ENCODE measurements at regions not wholly inside any gene's neighbourhood (a gene's known extent, or its start where the extent isn't known, plus 50 kb on each side); places are given as distances from the start of the nearest gene placed in this dataset.
A peak's percentile ranks its signal among the peaks of the same experiment; 100 is the strongest.

- Histone ChIP-seq H3K4me3 (no peak overlapping the region), H3K36me3 (no peaks in the 10 kb centered on the region), H3K27me3 (replicated peaks) (no peaks in the 10 kb centered on the region), H3K4me1 (replicated peaks) (no peaks in the 10 kb centered on the region), H3K9me3 (replicated peaks) (no peaks in the 10 kb centered on the region), H3K27ac (no peak overlapping the region)
- DNase-seq (ENCODE audit: low read depth in 1 of 2, low spot score in 2 of 2) = no peak
Observed at GRCh38 chr6:112774319-112774718, 427.2 kb downstream of the RFPL4B start.

- Histone ChIP-seq H3K4me1 (replicated peaks) (no peaks in the 10 kb centered on the region; the same call in 1 of the 2 replicates), H3K9me3 (replicated peaks) (no peaks in the 10 kb centered on the region), H3K27me3 (replicated peaks) (no peaks in the 10 kb centered on the region), H3K27ac (no peak overlapping the region), H3K4me3 (no peak overlapping the region), H3K36me3 (no peaks in the 10 kb centered on the region)
- peak; percentile 57 to 61 for DNase-seq (ENCODE audit: low read depth in 1 of 2, low spot score in 2 of 2)
Observed at GRCh38 chr6:112780498-112781096, 433.5 kb downstream of the RFPL4B start.

- no peaks in the 10 kb centered on the region for H3K9me3 ChIP-seq (replicated peaks)
- no peaks in the 10 kb centered on the region for H3K36me3 ChIP-seq
- H3K27ac ChIP-seq = no peak overlapping the region
- no peaks in the 10 kb centered on the region for H3K27me3 ChIP-seq (replicated peaks)
- no peaks in the 10 kb centered on the region; the same call in 1 of the 2 replicates for H3K4me1 ChIP-seq (replicated peaks)
- DNase-seq (ENCODE audit: low read depth in 1 of 2, low spot score in 2 of 2) = peak in 1 of 2 experiments; percentile 22
- H3K4me3 ChIP-seq = no peak overlapping the region
Observed at GRCh38 chr6:112781241-112781640, 434.1 kb downstream of the RFPL4B start.

GRCh38 chr6:112785408-112785807 lies 438.3 kb downstream of the RFPL4B start:
- no peaks in the 10 kb centered on the region; the same call in 1 of the 2 replicates for H3K4me1 ChIP-seq (replicated peaks)
- H3K27ac ChIP-seq = no peak overlapping the region
- H3K9me3 ChIP-seq (replicated peaks) = no peaks in the 10 kb centered on the region
- H3K36me3 ChIP-seq = no peaks in the 10 kb centered on the region
- no peak overlapping the region for H3K4me3 ChIP-seq
- no peak for DNase-seq (ENCODE audit: low read depth in 1 of 2, low spot score in 2 of 2)
- H3K27me3 ChIP-seq (replicated peaks) = no peaks in the 10 kb centered on the region

GRCh38 chr6:112786801-112787200 lies 439.7 kb downstream of the RFPL4B start:
- H3K27ac ChIP-seq = no peak overlapping the region
- no peaks in the 10 kb centered on the region for H3K36me3 ChIP-seq
- no peaks in the 10 kb centered on the region for H3K9me3 ChIP-seq (replicated peaks)
- no peak for DNase-seq (ENCODE audit: low read depth in 1 of 2, low spot score in 2 of 2)
- no peaks in the 10 kb centered on the region for H3K4me1 ChIP-seq (replicated peaks)
- no peak overlapping the region for H3K4me3 ChIP-seq
- no peaks in the 10 kb centered on the region for H3K27me3 ChIP-seq (replicated peaks)

GRCh38 chr6:112787371-112787770 lies 440.2 kb downstream of the RFPL4B start:
- H3K27ac ChIP-seq = no peak overlapping the region

GRCh38 chr6:112795316-112795715 lies 448.2 kb downstream of the RFPL4B start:
- no peaks in the 10 kb centered on the region for H3K4me1 ChIP-seq (replicated peaks)
- H3K9me3 ChIP-seq (replicated peaks) = no peaks in the 10 kb centered on the region; the same call in none of the 2 replicates
- H3K4me3 ChIP-seq = no peak overlapping the region
- H3K27me3 ChIP-seq (replicated peaks) = no peaks in the 10 kb centered on the region
- no peaks in the 10 kb centered on the region for H3K36me3 ChIP-seq
- H3K27ac ChIP-seq = no peak overlapping the region
- DNase-seq (ENCODE audit: low read depth in 1 of 2, low spot score in 2 of 2) = no peak

More at GRCh38 chr6:112787371-112787770, 440.2 kb downstream of the RFPL4B start:
- H3K27me3 ChIP-seq (replicated peaks) = no peaks in the 10 kb centered on the region
- no peaks in the 10 kb centered on the region for H3K4me1 ChIP-seq (replicated peaks)
- H3K9me3 ChIP-seq (replicated peaks) = no peaks in the 10 kb centered on the region
- H3K4me3 ChIP-seq = no peak overlapping the region
- no peak for DNase-seq (ENCODE audit: low read depth in 1 of 2, low spot score in 2 of 2)
- no peaks in the 10 kb centered on the region for H3K36me3 ChIP-seq

- no peaks in the 10 kb centered on the region for H3K27me3 ChIP-seq (replicated peaks)
- H3K4me3 ChIP-seq = no peak overlapping the region
- H3K27ac ChIP-seq = no peak overlapping the region
- H3K4me1 ChIP-seq (replicated peaks) = peaks cover 12% of the 10 kb centered on the region
- H3K36me3 ChIP-seq = no peaks in the 10 kb centered on the region
- DNase-seq (ENCODE audit: low read depth in 1 of 2, low spot score in 2 of 2) = no peak
- H3K9me3 ChIP-seq (replicated peaks) = no peaks in the 10 kb centered on the region; the same call in none of the 2 replicates
Observed at GRCh38 chr6:112796712-112797111, 449.6 kb downstream of the RFPL4B start.

- no peak overlapping the region for H3K27ac ChIP-seq
- DNase-seq (ENCODE audit: low read depth in 1 of 2, low spot score in 2 of 2) = no peak
- H3K27me3 ChIP-seq (replicated peaks) = no peaks in the 10 kb centered on the region
- H3K36me3 ChIP-seq = no peaks in the 10 kb centered on the region
- no peaks in the 10 kb centered on the region; the same call in 1 of the 2 replicates for H3K9me3 ChIP-seq (replicated peaks)
- H3K4me1 ChIP-seq (replicated peaks) = peaks cover 22% of the 10 kb centered on the region
- H3K4me3 ChIP-seq = no peak overlapping the region
Observed at GRCh38 chr6:112799889-112800288, 452.8 kb downstream of the RFPL4B start.

GRCh38 chr6:112800439-112800838 lies 453.3 kb downstream of the RFPL4B start:
- peak overlapping the region; percentile 82; the same call in 1 of the 2 replicates for H3K27ac ChIP-seq
- DNase-seq (ENCODE audit: low read depth in 1 of 2, low spot score in 2 of 2) = no peak

GRCh38 chr6:112800916-112801315 lies 453.8 kb downstream of the RFPL4B start:
- Histone ChIP-seq H3K27me3 (replicated peaks) (no peaks in the 10 kb centered on the region), H3K36me3 (no peaks in the 10 kb centered on the region), H3K9me3 (replicated peaks) (no peaks in the 10 kb centered on the region; the same call in 1 of the 2 replicates), H3K27ac (peak overlapping the region; percentile 82), H3K4me3 (no peak overlapping the region), H3K4me1 (replicated peaks) (peaks cover 22% of the 10 kb centered on the region)
- DNase-seq (ENCODE audit: low read depth in 1 of 2, low spot score in 2 of 2) = peak in 1 of 2 experiments; percentile 18

More at GRCh38 chr6:112800439-112800838, 453.3 kb downstream of the RFPL4B start:
- no peak overlapping the region for H3K4me3 ChIP-seq
- no peaks in the 10 kb centered on the region; the same call in 1 of the 2 replicates for H3K9me3 ChIP-seq (replicated peaks)
- peaks cover 22% of the 10 kb centered on the region for H3K4me1 ChIP-seq (replicated peaks)
- H3K36me3 ChIP-seq = no peaks in the 10 kb centered on the region
- no peaks in the 10 kb centered on the region for H3K27me3 ChIP-seq (replicated peaks)

- peaks cover 22% of the 10 kb centered on the region for H3K4me1 ChIP-seq (replicated peaks)
- H3K27ac ChIP-seq = peak overlapping the region; percentile 82
- H3K9me3 ChIP-seq (replicated peaks) = no peaks in the 10 kb centered on the region; the same call in 1 of the 2 replicates
- no peak for DNase-seq (ENCODE audit: low read depth in 1 of 2, low spot score in 2 of 2)
- H3K4me3 ChIP-seq = no peak overlapping the region
- H3K36me3 ChIP-seq = no peaks in the 10 kb centered on the region
- no peaks in the 10 kb centered on the region for H3K27me3 ChIP-seq (replicated peaks)
Observed at GRCh38 chr6:112801468-112802080, 454.4 kb downstream of the RFPL4B start.

- Histone ChIP-seq H3K27me3 (replicated peaks) (no peaks in the 10 kb centered on the region), H3K27ac (peak overlapping the region; percentile 82), H3K9me3 (replicated peaks) (no peaks in the 10 kb centered on the region; the same call in 1 of the 2 replicates), H3K36me3 (no peaks in the 10 kb centered on the region), H3K4me1 (replicated peaks) (peaks cover 22% of the 10 kb centered on the region), H3K4me3 (no peak overlapping the region)
- peak; percentile 43 to 82 for DNase-seq (ENCODE audit: low read depth in 1 of 2, low spot score in 2 of 2)
Observed at GRCh38 chr6:112802144-112802543, 455.0 kb downstream of the RFPL4B start.

GRCh38 chr6:112804638-112805330 lies 457.7 kb downstream of the RFPL4B start:
- no peak for DNase-seq (ENCODE audit: low read depth in 1 of 2, low spot score in 2 of 2)
- no peaks in the 10 kb centered on the region for H3K9me3 ChIP-seq (replicated peaks)
- no peak overlapping the region for H3K4me3 ChIP-seq
- no peaks in the 10 kb centered on the region for H3K36me3 ChIP-seq
- peaks cover 22% of the 10 kb centered on the region for H3K4me1 ChIP-seq (replicated peaks)
- H3K27ac ChIP-seq = no peak overlapping the region
- no peaks in the 10 kb centered on the region for H3K27me3 ChIP-seq (replicated peaks)

Measured in SJSA1 (cell line).